ENCODE measurements at regions not wholly inside any gene's neighbourhood (a gene's known extent, or its start where the extent isn't known, plus 50 kb on each side); places are given as distances from the start of the nearest gene placed in this dataset.

DNA sequence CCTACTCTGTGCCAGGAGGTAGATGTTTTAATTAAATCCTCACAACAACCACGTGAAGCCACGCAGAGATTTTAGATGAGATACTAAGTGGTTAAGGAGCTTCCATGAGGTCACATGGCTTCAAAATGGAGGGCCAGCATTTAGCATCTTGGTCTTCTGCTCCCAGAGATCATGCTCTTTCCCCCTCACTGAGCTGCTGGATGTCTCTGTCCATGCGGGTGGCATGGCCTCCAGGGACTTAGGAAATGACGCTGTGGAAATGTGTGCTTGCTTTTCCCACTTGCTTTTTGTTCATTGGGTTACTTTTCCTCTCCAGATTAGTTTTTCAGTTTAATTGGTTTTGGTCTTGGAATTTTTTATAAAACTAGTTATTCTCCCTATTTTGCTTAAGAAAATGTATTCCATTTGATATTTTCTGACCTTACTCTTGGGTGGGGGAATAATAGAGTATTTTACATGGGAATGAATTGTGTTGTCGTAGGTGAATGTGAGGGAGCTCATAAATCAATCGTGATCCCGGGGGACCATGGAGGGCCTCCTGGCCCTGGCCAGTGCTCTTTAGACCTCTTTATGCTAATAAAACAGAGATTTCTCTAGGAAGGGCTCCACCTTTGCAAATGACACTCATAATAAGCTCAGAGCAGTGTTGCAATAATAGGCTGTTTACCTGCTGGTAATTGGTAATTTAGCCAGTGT is 376.0 kb upstream of the ONECUT1 start:
- Histone ChIP-seq H4K20me1 (ENCODE audit: insufficient read depth, low read length) (no peaks in the 10 kb centered on the region), H3K27me3 (ENCODE audit: low read depth, low read length) (peaks cover 3% of the 10 kb centered on the region; the same call in 1 of the 2 replicates), H2AFZ (ENCODE audit: low read depth, low read length) (no peak overlapping the region), H3K79me2 (ENCODE audit: low read length) (no peaks in the 10 kb centered on the region), H3K36me3 (replicated peaks; ENCODE audit: low read depth, low read length) (no peaks in the 10 kb centered on the region), H3K27ac (ENCODE audit: low read length) (no peak overlapping the region), H3K4me1 (ENCODE audit: low read length) (no peaks in the 10 kb centered on the region), H3K4me2 (ENCODE audit: low read length) (no peak overlapping the region), H3K4me3 (ENCODE audit: low read length) (no peak overlapping the region), H3K9ac (ENCODE audit: low read length) (no peak overlapping the region), H3K9me3 (ENCODE audit: insufficient read depth, low read length) (no peaks in the 10 kb centered on the region)
- TF ChIP-seq EZH2phosphoT487 (IDR thresholded peaks at IDR 0.05; ENCODE audit: low read depth), result no peak
- no peak for TF ChIP-seq CTCF (IDR thresholded peaks at IDR 0.05; ENCODE audit: low read depth, low read length)

DNA sequence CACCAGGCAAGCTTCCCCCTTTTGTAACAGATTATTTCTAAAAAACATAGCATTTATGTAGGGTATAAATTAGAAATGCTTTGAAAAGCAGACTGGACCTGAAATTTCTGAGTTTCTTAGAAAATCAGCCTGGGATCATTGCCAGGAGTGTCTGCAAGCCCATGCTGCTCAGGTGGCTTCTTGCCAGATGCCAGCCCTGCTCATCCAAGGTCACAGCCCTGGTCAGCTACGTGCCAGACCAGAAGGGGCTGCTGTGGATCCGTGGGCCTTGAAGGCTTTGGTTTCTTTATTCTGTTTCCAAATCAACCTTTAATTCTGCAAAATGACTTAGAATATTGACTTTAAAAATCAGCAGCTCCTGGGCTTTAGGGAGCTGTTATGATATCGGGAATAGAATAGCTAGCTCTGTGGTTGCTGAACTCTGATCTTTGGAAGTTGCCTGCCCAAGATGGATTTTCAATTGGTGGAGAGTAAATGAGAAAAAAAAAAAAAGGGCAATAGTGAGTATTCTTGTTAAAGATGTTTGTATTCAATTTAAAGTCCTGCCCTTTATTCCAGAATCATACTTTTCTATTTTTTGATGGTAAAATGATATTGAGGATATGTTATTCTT is 370.1 kb upstream of the ONECUT1 start:
- Histone ChIP-seq H4K20me1 (ENCODE audit: insufficient read depth, low read length) (no peaks in the 10 kb centered on the region), H2AFZ (ENCODE audit: low read depth, low read length) (no peak overlapping the region), H3K79me2 (ENCODE audit: low read length) (no peaks in the 10 kb centered on the region), H3K27ac (ENCODE audit: low read length) (no peak overlapping the region), H3K27me3 (ENCODE audit: low read depth, low read length) (peaks cover 3% of the 10 kb centered on the region; the same call in 1 of the 2 replicates), H3K36me3 (replicated peaks; ENCODE audit: low read depth, low read length) (no peaks in the 10 kb centered on the region), H3K9me3 (ENCODE audit: insufficient read depth, low read length) (no peaks in the 10 kb centered on the region), H3K4me3 (ENCODE audit: low read length) (no peak overlapping the region), H3K9ac (ENCODE audit: low read length) (no peak overlapping the region), H3K4me1 (ENCODE audit: low read length) (no peaks in the 10 kb centered on the region), H3K4me2 (ENCODE audit: low read length) (no peak overlapping the region)
- TF ChIP-seq EZH2phosphoT487 (IDR thresholded peaks at IDR 0.05; ENCODE audit: low read depth), result no peak
- no peak for TF ChIP-seq CTCF (IDR thresholded peaks at IDR 0.05; ENCODE audit: low read depth, low read length)

DNA sequence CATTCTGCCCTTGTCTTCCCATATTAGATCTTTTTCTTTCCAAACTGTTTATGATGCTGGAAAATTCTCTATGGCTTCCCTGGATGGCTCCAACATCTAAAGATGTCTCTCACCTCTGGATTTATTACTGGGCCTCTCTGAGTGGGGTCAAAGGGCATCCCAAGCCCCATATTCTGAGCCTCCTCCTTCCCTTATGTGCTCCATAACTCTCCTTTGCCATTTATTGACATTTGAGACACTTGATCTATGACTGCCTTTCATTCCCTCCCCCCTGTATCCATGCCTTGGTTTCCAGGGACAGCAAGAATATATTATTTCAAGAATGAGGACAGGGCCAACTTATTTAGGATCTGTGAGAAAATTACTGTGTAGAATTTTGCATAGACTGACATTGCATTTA is 369.3 kb upstream of the ONECUT1 start:
- H3K9ac ChIP-seq (ENCODE audit: low read length), result no peak overlapping the region
- H3K36me3 ChIP-seq (replicated peaks; ENCODE audit: low read depth, low read length), result no peaks in the 10 kb centered on the region
- no peaks in the 10 kb centered on the region for H3K9me3 ChIP-seq (ENCODE audit: insufficient read depth, low read length)
- no peak overlapping the region for H3K4me2 ChIP-seq (ENCODE audit: low read length)
- no peak for TF ChIP-seq EZH2phosphoT487 (IDR thresholded peaks at IDR 0.05; ENCODE audit: low read depth)
- TF ChIP-seq CTCF (IDR thresholded peaks at IDR 0.05; ENCODE audit: low read depth, low read length), result no peak
- H3K27me3 ChIP-seq (ENCODE audit: low read depth, low read length), result peaks cover 3% of the 10 kb centered on the region; the same call in 1 of the 2 replicates
- no peak overlapping the region for H3K4me3 ChIP-seq (ENCODE audit: low read length)
- H3K79me2 ChIP-seq (ENCODE audit: low read length), result no peaks in the 10 kb centered on the region
- H4K20me1 ChIP-seq (ENCODE audit: insufficient read depth, low read length), result no peaks in the 10 kb centered on the region
- H2AFZ ChIP-seq (ENCODE audit: low read depth, low read length), result no peak overlapping the region
- H3K4me1 ChIP-seq (ENCODE audit: low read length), result no peaks in the 10 kb centered on the region
- H3K27ac ChIP-seq (ENCODE audit: low read length), result no peak overlapping the region

DNA sequence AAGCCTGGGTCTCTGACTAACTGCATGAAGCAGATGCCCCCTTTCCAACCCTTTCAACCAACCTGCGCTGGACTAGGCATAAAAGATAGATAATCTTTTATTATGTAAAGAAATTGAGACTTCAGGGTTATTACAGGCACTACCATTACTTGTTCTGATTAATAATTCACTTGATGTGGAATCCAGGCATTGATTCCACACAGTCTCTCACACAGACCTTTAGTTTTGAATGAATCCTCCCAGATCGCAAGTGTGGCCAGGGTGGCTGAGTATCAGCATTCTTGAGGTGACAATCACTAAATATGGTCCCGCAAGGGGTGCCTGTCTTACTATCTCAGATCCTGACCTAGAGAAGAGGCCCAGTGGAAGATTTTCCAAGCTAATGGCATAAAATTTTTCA is 368.9 kb upstream of the ONECUT1 start:
- Histone ChIP-seq H4K20me1 (ENCODE audit: insufficient read depth, low read length) (no peaks in the 10 kb centered on the region), H3K27ac (ENCODE audit: low read length) (no peak overlapping the region), H3K4me3 (ENCODE audit: low read length) (no peak overlapping the region), H3K4me2 (ENCODE audit: low read length) (no peak overlapping the region), H3K4me1 (ENCODE audit: low read length) (no peaks in the 10 kb centered on the region), H3K9ac (ENCODE audit: low read length) (no peak overlapping the region), H3K9me3 (ENCODE audit: insufficient read depth, low read length) (no peaks in the 10 kb centered on the region), H3K79me2 (ENCODE audit: low read length) (no peaks in the 10 kb centered on the region), H2AFZ (ENCODE audit: low read depth, low read length) (no peak overlapping the region), H3K36me3 (replicated peaks; ENCODE audit: low read depth, low read length) (no peaks in the 10 kb centered on the region), H3K27me3 (ENCODE audit: low read depth, low read length) (peaks cover 3% of the 10 kb centered on the region; the same call in 1 of the 2 replicates)
- TF ChIP-seq CTCF (IDR thresholded peaks at IDR 0.05; ENCODE audit: low read depth, low read length) (no peak), EZH2phosphoT487 (IDR thresholded peaks at IDR 0.05; ENCODE audit: low read depth) (no peak)
